ENCODE measurements at regions not wholly inside any gene's neighbourhood (a gene's known extent, or its start where the extent isn't known, plus 50 kb on each side); places are given as distances from the start of the nearest gene placed in this dataset.

GRCh38 chr4:73690051-73690738 lies 50.2 kb upstream of the CXCL8 start:
- no peaks in the 10 kb centered on the region for H3K79me2 ChIP-seq (ENCODE audit: insufficient read depth, low read length)
- H3K36me3 ChIP-seq (replicated peaks in 1 of 2; ENCODE audit: control insufficient read depth in 1 of 2, insufficient read depth in 2 of 2, low read length in 2 of 2): no peaks in the 10 kb centered on the region
- no peak overlapping the region for H3K4me3 ChIP-seq (replicated peaks in 1 of 3; ENCODE audit: insufficient read depth in 1 of 3, low read depth in 2 of 3, low read length in 3 of 3)
- H3K4me2 ChIP-seq (ENCODE audit: low read depth, low read length): no peak overlapping the region
- POLR2A ChIA-PET: no interaction called here
- H3K27me3 ChIP-seq (ENCODE audit: control insufficient read depth in 1 of 2, insufficient read depth in 2 of 2, low read length in 2 of 2): no peaks in the 10 kb centered on the region
- BruUV-seq (replicated peaks): no TSS peak
- DNase-seq (ENCODE audit: low spot score) (no peak), ATAC-seq (no peak), FAIRE-seq (no peak)
- H3K9ac ChIP-seq (ENCODE audit: insufficient read depth, low read depth, low read length): no peak overlapping the region
- in situ Hi-C loops (cut with HindIII; ENCODE audit: extremely low pct_ligation_motif_present, low pct_unique_long_range_greater_than_20kb) (no loop called here), intact Hi-C loops (cut with micrococcal nuclease; ENCODE audit: unreplicated experiment) (no loop called here)
- H4K20me1 ChIP-seq (ENCODE audit: insufficient read depth, low read length): no peaks in the 10 kb centered on the region
- CTCF ChIA-PET (ENCODE audit: low intra/inter-chr PET ratio, low total read pairs): no interaction called here
- H3K9me3 ChIP-seq (ENCODE audit: low read length): no peaks in the 10 kb centered on the region
- no peak overlapping the region for H3K27ac ChIP-seq (ENCODE audit: extremely low read length, insufficient read depth, low read length)
- H2AFZ ChIP-seq (ENCODE audit: low read length): no peak overlapping the region
- no peaks in the 10 kb centered on the region for H3K4me1 ChIP-seq (ENCODE audit: insufficient read depth, low read length)
- TF ChIP-seq HNRNPH1 (optimal IDR thresholded peaks at IDR 0.05; ENCODE audit: low read depth, low read length): no peak
- TF ChIP-seq E2F2 (CRISPR knock-in tag; IDR thresholded peaks at IDR 0.05; ENCODE audit: borderline replicate concordance): no peak
- TF ChIP-seq ZNF558 (CRISPR knock-in tag; IDR thresholded peaks at IDR 0.05; ENCODE audit: borderline replicate concordance): no peak
- no peak for TF ChIP-seq TP53 (CRISPR knock-in tag; conservative IDR thresholded peaks at IDR 0.05)
- TF ChIP-seq THAP7 (CRISPR knock-in tag; IDR thresholded peaks at IDR 0.05): no peak
- TF ChIP-seq ZNF530 (CRISPR knock-in tag; IDR thresholded peaks at IDR 0.05; ENCODE audit: low read depth): no peak
- TF ChIP-seq TIGD3 (CRISPR knock-in tag; IDR thresholded peaks at IDR 0.05; ENCODE audit: borderline replicate concordance): no peak
- TF ChIP-seq, protein P1, sequence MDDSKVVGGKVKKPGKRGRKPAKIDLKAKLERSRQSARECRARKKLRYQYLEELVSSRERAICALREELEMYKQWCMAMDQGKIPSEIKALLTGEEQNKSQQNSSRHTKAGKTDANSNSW (CRISPR knock-in tag; IDR thresholded peaks at IDR 0.05; ENCODE audit: borderline replicate concordance): no peak
- TF ChIP-seq SRSF9 (IDR thresholded peaks at IDR 0.05; ENCODE audit: borderline replicate concordance, insufficient read depth, low read depth, low read length, poor library complexity, severe bottlenecking): no peak
- no peak for TF ChIP-seq KDM4B (CRISPR knock-in tag; IDR thresholded peaks at IDR 0.05)
- no peak for TF ChIP-seq ZNF644 (CRISPR knock-in tag; IDR thresholded peaks at IDR 0.05; ENCODE audit: low read depth)
- TF ChIP-seq ZNF619 (CRISPR knock-in tag; IDR thresholded peaks at IDR 0.05): no peak
- no peak for TF ChIP-seq ZNF207 (IDR thresholded peaks at IDR 0.05; ENCODE audit: borderline replicate concordance)
- TF ChIP-seq, protein P2, sequence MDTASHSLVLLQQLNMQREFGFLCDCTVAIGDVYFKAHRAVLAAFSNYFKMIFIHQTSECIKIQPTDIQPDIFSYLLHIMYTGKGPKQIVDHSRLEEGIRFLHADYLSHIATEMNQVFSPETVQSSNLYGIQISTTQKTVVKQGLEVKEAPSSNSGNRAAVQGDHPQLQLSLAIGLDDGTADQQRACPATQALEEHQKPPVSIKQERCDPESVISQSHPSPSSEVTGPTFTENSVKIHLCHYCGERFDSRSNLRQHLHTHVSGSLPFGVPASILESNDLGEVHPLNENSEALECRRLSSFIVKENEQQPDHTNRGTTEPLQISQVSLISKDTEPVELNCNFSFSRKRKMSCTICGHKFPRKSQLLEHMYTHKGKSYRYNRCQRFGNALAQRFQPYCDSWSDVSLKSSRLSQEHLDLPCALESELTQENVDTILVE (CRISPR knock-in tag; IDR thresholded peaks at IDR 0.05): no peak
